Panc1 (cell line): ENCODE measurements at regions not wholly inside any gene's neighbourhood (a gene's known extent, or its start where the extent isn't known, plus 50 kb on each side); places are given as distances from the start of the nearest gene placed in this dataset.

Source experiments
- ATAC-seq: fragments of 200-7000 bp; cut with Tn5 transposase; 2 replicates; pipeline ENCODE4 v1.9.1; 2020; ENCODE audit warnings: mild to moderate bottlenecking, moderate library complexity
- BruUV-seq: library from RNA; stranded (reverse); fragments of 400-500 nt; replicated peaks from 2 replicates; lab custom pipeline; 2021; lab: Mats Ljungman, UMichigan
- CTCF ChIA-PET: fragments of 300-600 bp; sonication (Branson Sonifier 250); formaldehyde crosslinking; loops from one replicate; lab custom pipeline; 2022; ENCODE audit warnings: antibody characterized with exemption; lab: Charles Lee
- POLR2A ChIA-PET: fragments of 300-600 bp; sonication (Branson Sonifier 250); formaldehyde crosslinking; loops from one replicate; lab custom pipeline; 2022; ENCODE audit warnings: antibody characterized with exemption; lab: Charles Lee
- DNase-seq: peaks from one replicate; pipeline ENCODE4 v3.0.0-alpha.2; 2010; ENCODE audit warnings: low read depth, low spot score
- H3K27ac ChIP-seq: 2 replicates; pipeline ENCODE4 v1.5.1; 2011; ENCODE audit warnings: mild to moderate bottlenecking, low read length, inconsistent platforms
- H3K27me3 ChIP-seq: fragments of 200-500 bp; sonication (Bioruptor generic); 2 replicates; pipeline ENCODE4 v1.6.0; 2014; ENCODE audit warnings: low read length, inconsistent platforms; ENCODE audit not compliant: control insufficient read depth, insufficient read depth
- H3K36me3 ChIP-seq: fragments of 200-500 bp; sonication (Bioruptor generic); 2 replicates; pipeline ENCODE4 v1.5.1; 2014; ENCODE audit warnings: inconsistent platforms, mild to moderate bottlenecking, low read length, moderate library complexity; ENCODE audit not compliant: control insufficient read depth, insufficient read depth
- H3K4me1 ChIP-seq: 2 replicates; pipeline ENCODE4 v1.5.1; 2011; ENCODE audit warnings: inconsistent platforms, mild to moderate bottlenecking, low read length, moderate library complexity; ENCODE audit not compliant: control insufficient read depth, insufficient read depth
- H3K4me3 ChIP-seq, 2 experiments: 2 replicates each; pipeline ENCODE4 v1.5.1; 2011 to 2012; ENCODE audit warnings: low read depth in 2 of 2, low read length in 2 of 2, mild to moderate bottlenecking in 2 of 2, inconsistent platforms in 1 of 2, moderate library complexity in 1 of 2
- H3K9me3 ChIP-seq: fragments of 200-500 bp; sonication (Bioruptor generic); 2 replicates; pipeline ENCODE4 v1.5.1; 2014; ENCODE audit warnings: low read depth, mild to moderate bottlenecking, inconsistent platforms, low read length, moderate library complexity; ENCODE audit not compliant: control insufficient read depth, insufficient read depth
- CTCF ChIP-seq: fragments of 450-650 bp; IDR thresholded peaks from 2 replicates; pipeline ENCODE4 v1.5.1; 2017; ENCODE audit warnings: mild to moderate bottlenecking
- POLR2AphosphoS5 ChIP-seq: IDR thresholded peaks from 2 replicates; pipeline ENCODE4 v1.6.1; 2012; ENCODE audit warnings: mild to moderate bottlenecking, low read depth, low read length, moderate library complexity
- REST ChIP-seq, 2 experiments: IDR thresholded peaks; 2 replicates each; pipeline ENCODE4 v1.6.1; 2011 to 2012; ENCODE audit warnings: low read depth in 2 of 2, control low read depth in 1 of 2, low read length in 1 of 2, mild to moderate bottlenecking in 1 of 2, moderate library complexity in 1 of 2; ENCODE audit not compliant: insufficient read depth in 1 of 2
- SIN3A ChIP-seq: IDR thresholded peaks from 2 replicates; pipeline ENCODE4 v1.6.1; 2012; ENCODE audit warnings: low read depth, mild to moderate bottlenecking, low read length, moderate library complexity, borderline replicate concordance; ENCODE audit not compliant: insufficient read depth
- TCF7L2 ChIP-seq: IDR thresholded peaks from 2 replicates; pipeline ENCODE4 v1.6.1; 2011; ENCODE audit warnings: mild to moderate bottlenecking, low read depth, low read length, inconsistent platforms
- in situ Hi-C: cut with HindIII; loops from 2 replicates; pipeline ENCODE4 v1.10.0; 2016; ENCODE audit warnings: low sequenced_read_pairs, low pct_unique_long_range_greater_than_20kb
- intact Hi-C: fragments of 100-400 bp; cut with micrococcal nuclease; formaldehyde crosslinking; loops from one replicate; pipeline ENCODE4 v1.10.0; 2022; ENCODE audit not compliant: unreplicated experiment

GRCh38 chr5:107319901-107320300 is 350.8 kb downstream of the EFNA5 start:
- TF ChIP-seq REST (IDR thresholded peaks at IDR 0.05; ENCODE audit: insufficient read depth in 1 of 2, low read depth in 2 of 2, low read length in 1 of 2) (no peak), SIN3A (no peak), POLR2AphosphoS5 (no peak), TCF7L2 (no peak), CTCF (no peak)
- in situ Hi-C loops = no loop called here
- Histone ChIP-seq H3K4me3 (no peak overlapping the region), H3K36me3 (no peaks in the 10 kb centered on the region), H3K9me3 (no peaks in the 10 kb centered on the region), H3K4me1 (no peaks in the 10 kb centered on the region), H3K27me3 (no peaks in the 10 kb centered on the region), H3K27ac (no peak overlapping the region)
- DNase-seq = no peak
- ChIA-PET CTCF (no interaction called here), POLR2A (no interaction called here)
- BruUV-seq = no TSS peak
- intact Hi-C loops = no loop called here
- ATAC-seq = no peak

- TF ChIP-seq POLR2AphosphoS5 (no peak), SIN3A (no peak), CTCF (no peak), REST (IDR thresholded peaks at IDR 0.05; ENCODE audit: insufficient read depth in 1 of 2, low read depth in 2 of 2, low read length in 1 of 2) (no peak), TCF7L2 (no peak)
- no peaks in the 10 kb centered on the region for H3K9me3 ChIP-seq
- H3K4me1 ChIP-seq = no peaks in the 10 kb centered on the region
- no peak overlapping the region for H3K27ac ChIP-seq
- ChIA-PET CTCF (no interaction called here), POLR2A (no interaction called here)
- in situ Hi-C loops = no loop called here
- ATAC-seq (no peak), DNase-seq (no peak)
- no peak overlapping the region for H3K4me3 ChIP-seq
- intact Hi-C loops = no loop called here
- BruUV-seq = no TSS peak
- H3K27me3 ChIP-seq = no peaks in the 10 kb centered on the region
- H3K36me3 ChIP-seq = no peaks in the 10 kb centered on the region
These were observed 356.4 kb downstream of the EFNA5 start for GRCh38 chr5:107314330-107314729.
